Skeletal muscle tissue (tissue), 3 donors: ENCODE measurements at regions not wholly inside any gene's neighbourhood (a gene's known extent, or its start where the extent isn't known, plus 50 kb on each side); places are given as distances from the start of the nearest gene placed in this dataset.
"Not testable (repeated sequence)": the region's sequence is repeated elsewhere in the genome, so short reads cannot be mapped to it uniquely, and the experiment has no call there.

Experiments
- H3K27ac ChIP-seq: one replicate; pipeline ENCODE4 v1.7.0; 2013; ENCODE audit warnings: mild to moderate bottlenecking, low read depth, low read length, inconsistent platforms
- H3K27me3 ChIP-seq, 3 donors: one replicate each; pipeline ENCODE4 v1.7.0; 2013; ENCODE audit warnings: low read length in 3 of 3; ENCODE audit not compliant: control insufficient read depth in 3 of 3, insufficient read depth in 3 of 3
- H3K36me3 ChIP-seq, 3 donors: one replicate each; pipeline ENCODE4 v1.7.0; 2013; ENCODE audit warnings: low read length in 3 of 3; ENCODE audit not compliant: control insufficient read depth in 3 of 3, insufficient read depth in 3 of 3
- H3K4me1 ChIP-seq, 3 donors: one replicate each; pipeline ENCODE4 v1.7.0; 2013; ENCODE audit warnings: low read length in 3 of 3, mild to moderate bottlenecking in 3 of 3; ENCODE audit not compliant: control insufficient read depth in 3 of 3, insufficient read depth in 3 of 3
- H3K4me3 ChIP-seq, 3 donors: one replicate each; pipeline ENCODE4 v1.7.0; 2013; ENCODE audit warnings: low read length in 3 of 3
- H3K9ac ChIP-seq, 3 donors: one replicate each; pipeline ENCODE4 v1.7.0; 2013; ENCODE audit warnings: low read length in 3 of 3, mild to moderate bottlenecking in 3 of 3, moderate library complexity in 2 of 3, low read depth in 1 of 3
- H3K9me3 ChIP-seq, 3 donors: one replicate each; pipeline ENCODE4 v1.7.0; 2013; ENCODE audit warnings: low read length in 3 of 3; ENCODE audit not compliant: control insufficient read depth in 3 of 3
- donor health status: Osteomylitis.

DNA sequence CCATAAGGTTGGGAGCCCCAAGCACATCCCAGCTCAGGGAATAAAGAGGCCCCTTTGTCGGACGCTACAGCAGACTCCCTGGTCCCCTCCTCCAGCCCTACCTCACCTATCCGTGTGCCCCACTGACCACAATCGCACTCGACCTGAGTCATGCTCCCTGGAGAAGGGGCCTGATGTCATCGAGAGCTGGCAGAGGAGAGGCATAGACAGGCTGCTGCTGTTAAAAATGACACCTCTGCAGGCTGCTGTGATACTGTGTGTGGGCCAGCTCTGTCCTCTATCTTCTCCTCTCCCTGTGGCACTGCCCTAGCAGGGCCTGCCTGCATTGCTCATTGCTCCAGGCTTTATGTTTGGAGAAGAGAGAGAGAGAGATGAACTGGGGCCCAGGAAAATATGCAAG is 123.4 kb upstream of the SYT13 start:
- Histone ChIP-seq H3K27me3 (peaks cover 3 to 7% (median 4%) of the 10 kb centered on the region in 3 donors), H3K4me3 (no peak overlapping the region), H3K4me1 (peaks cover 0 to 30% (median 11%) of the 10 kb centered on the region in 3 donors), H3K27ac (no peak overlapping the region), H3K9ac (no peak overlapping the region), H3K36me3 (no peaks in the 10 kb centered on the region), H3K9me3 (no peaks in the 10 kb centered on the region)

- H3K4me3 ChIP-seq = no peak overlapping the region
- H3K27me3 ChIP-seq = peaks cover 0 to 7% (median 4%) of the 10 kb centered on the region in 3 donors
- no peak overlapping the region for H3K27ac ChIP-seq
- no peaks in the 10 kb centered on the region for H3K9me3 ChIP-seq
- no peak overlapping the region for H3K9ac ChIP-seq
- H3K36me3 ChIP-seq = no peaks in the 10 kb centered on the region
- H3K4me1 ChIP-seq = peaks cover 0 to 25% (median 11%) of the 10 kb centered on the region in 3 donors
These were observed 121.1 kb upstream of the SYT13 start for GRCh38 chr11:45407226-45407625.

- Histone ChIP-seq H3K27ac (no peak overlapping the region), H3K36me3 (no peaks in the 10 kb centered on the region), H3K4me3 (no peak overlapping the region), H3K9me3 (no peaks in the 10 kb centered on the region), H3K9ac (no peak overlapping the region), H3K27me3 (peaks cover 5 to 14% (median 9%) of the 10 kb centered on the region in 3 donors), H3K4me1 (peaks cover 0 to 16% (median under 1%) of the 10 kb centered on the region in 3 donors)
These were observed 120.0 kb upstream of the SYT13 start for GRCh38 chr11:45405916-45406670.

DNA sequence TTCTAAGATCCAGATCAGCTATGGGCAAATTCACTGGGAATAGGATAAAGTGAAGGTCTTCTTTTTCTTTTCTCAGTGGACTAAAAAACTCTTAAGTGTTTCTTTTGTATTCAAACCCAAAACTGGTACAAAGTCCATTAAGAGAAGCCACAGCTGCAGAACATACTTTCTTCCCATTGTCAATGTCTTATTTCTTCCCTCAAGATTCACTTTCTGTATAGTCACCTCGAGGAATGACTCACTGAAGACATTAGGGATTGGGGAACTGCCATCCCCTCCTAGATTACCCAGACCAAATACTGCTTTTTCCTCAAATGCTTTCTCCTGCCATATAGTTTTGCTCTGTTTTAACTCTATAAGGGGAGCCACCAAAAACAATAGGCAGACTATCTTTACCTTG is 117.4 kb upstream of the SYT13 start:
- H3K27ac ChIP-seq, H3K4me1 ChIP-seq, H3K9ac ChIP-seq, H3K36me3 ChIP-seq, H3K9me3 ChIP-seq, H3K4me3 ChIP-seq: not testable (repeated sequence)
- peaks cover 6 to 19% (median 11%) of the 10 kb centered on the region in 3 donors for H3K27me3 ChIP-seq

- Histone ChIP-seq H3K27ac (no peak overlapping the region), H3K4me3 (no peak overlapping the region), H3K9ac (no peak overlapping the region), H3K27me3 (peaks cover 6 to 19% (median 11%) of the 10 kb centered on the region in 3 donors), H3K9me3 (no peaks in the 10 kb centered on the region), H3K4me1 (no peaks in the 10 kb centered on the region), H3K36me3 (no peaks in the 10 kb centered on the region)
These were observed 116.0 kb upstream of the SYT13 start for GRCh38 chr11:45402049-45402630.

GRCh38 chr11:45400591-45400990 is 114.5 kb upstream of the SYT13 start:
- Histone ChIP-seq H3K36me3 (no peaks in the 10 kb centered on the region), H3K27me3 (peaks cover 6 to 19% (median 14%) of the 10 kb centered on the region in 3 donors), H3K9me3 (no peaks in the 10 kb centered on the region), H3K4me1 (no peaks in the 10 kb centered on the region), H3K4me3 (no peak overlapping the region), H3K27ac (no peak overlapping the region), H3K9ac (no peak overlapping the region)

- Histone ChIP-seq H3K9ac (no peak overlapping the region), H3K4me1 (no peaks in the 10 kb centered on the region), H3K4me3 (no peak overlapping the region), H3K27ac (no peak overlapping the region), H3K36me3 (no peaks in the 10 kb centered on the region), H3K9me3 (no peaks in the 10 kb centered on the region), H3K27me3 (peaks cover 6 to 19% (median 14%) of the 10 kb centered on the region in 3 donors)
These were observed 113.0 kb upstream of the SYT13 start for GRCh38 chr11:45399166-45399565.

GRCh38 chr11:45398325-45398724 is 112.2 kb upstream of the SYT13 start:
- no peak overlapping the region for H3K27ac ChIP-seq
- no peaks in the 10 kb centered on the region for H3K4me1 ChIP-seq
- peaks cover 6 to 19% (median 14%) of the 10 kb centered on the region in 3 donors for H3K27me3 ChIP-seq
- no peak overlapping the region for H3K9ac ChIP-seq
- H3K36me3 ChIP-seq = no peaks in the 10 kb centered on the region
- H3K4me3 ChIP-seq = no peak overlapping the region
- H3K9me3 ChIP-seq = no peaks in the 10 kb centered on the region

DNA sequence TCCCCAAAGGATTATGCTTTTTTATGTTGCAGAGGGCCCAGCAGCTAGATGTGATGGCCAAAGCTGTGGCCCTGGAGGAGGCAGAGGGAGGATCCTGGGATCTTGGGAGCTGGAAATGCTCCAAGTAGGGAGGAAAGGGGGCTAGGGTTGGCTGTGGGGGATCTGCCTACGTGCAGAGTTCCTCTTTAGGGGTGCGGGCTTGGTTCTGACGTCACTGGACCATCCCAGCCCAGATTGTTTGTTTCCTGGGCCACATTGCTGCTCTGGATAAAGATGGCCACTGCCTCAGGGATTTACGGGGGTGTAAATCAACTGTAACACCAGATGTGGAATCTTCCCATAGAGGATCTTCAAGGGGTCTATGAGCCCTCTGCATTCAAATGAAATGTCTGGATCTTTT is 110.3 kb upstream of the SYT13 start:
- Histone ChIP-seq H3K9ac (no peak overlapping the region), H3K27ac (no peak overlapping the region), H3K9me3 (no peaks in the 10 kb centered on the region), H3K4me1 (no peaks in the 10 kb centered on the region), H3K36me3 (no peaks in the 10 kb centered on the region), H3K4me3 (no peak overlapping the region), H3K27me3 (peaks cover 4 to 15% (median 12%) of the 10 kb centered on the region in 3 donors)

DNA sequence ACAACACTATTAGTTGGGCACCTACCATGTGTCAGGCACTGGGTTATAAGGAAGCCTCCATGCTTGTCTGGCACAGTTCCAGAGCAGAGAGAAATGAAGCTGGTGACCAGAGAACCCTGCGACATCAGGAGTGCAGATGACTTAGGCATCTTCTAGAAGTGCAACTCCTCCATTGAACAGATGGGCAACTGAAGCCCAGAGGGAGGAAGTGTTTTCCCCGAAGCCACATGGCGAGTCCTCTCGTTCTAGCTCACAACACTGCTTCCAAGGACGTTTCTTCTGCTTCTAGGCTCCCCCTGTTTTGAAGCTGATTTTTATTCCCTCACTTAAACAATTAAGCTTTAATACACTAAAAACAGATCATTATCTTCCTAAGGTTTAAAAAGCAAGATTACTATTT is 109.8 kb upstream of the SYT13 start:
- Histone ChIP-seq H3K9ac (no peak overlapping the region), H3K27ac (no peak overlapping the region), H3K4me3 (no peak overlapping the region), H3K4me1 (no peaks in the 10 kb centered on the region), H3K27me3 (peaks cover 0 to 12% (median 8%) of the 10 kb centered on the region in 3 donors), H3K36me3 (no peaks in the 10 kb centered on the region), H3K9me3 (no peaks in the 10 kb centered on the region)
